ENCODE measurements at regions not wholly inside any gene's neighbourhood (a gene's known extent, or its start where the extent isn't known, plus 50 kb on each side); places are given as distances from the start of the nearest gene placed in this dataset.

- TF ChIP-seq CTCF (IDR thresholded peaks at IDR 0.05; ENCODE audit: poor library complexity), result no peak
- no peak for TF ChIP-seq EZH2phosphoT487 (IDR thresholded peaks at IDR 0.05; ENCODE audit: low read depth, severe bottlenecking, unreplicated experiment)
These were observed 294.7 kb downstream of the NSG2 start for GRCh38 chr5:174340226-174340625.
